Testis (tissue), 2 donors: ENCODE measurements at regions not wholly inside any gene's neighbourhood (a gene's known extent, or its start where the extent isn't known, plus 50 kb on each side); places are given as distances from the start of the nearest gene placed in this dataset.
"Not testable (repeated sequence)": the region's sequence is repeated elsewhere in the genome, so short reads cannot be mapped to it uniquely, and the experiment has no call there.

Experiments used
- POLR2A ChIP-seq: fragments of 450-650 bp; IDR thresholded peaks from one replicate; pipeline ENCODE4 v1.6.1; 2017; ENCODE audit warnings: antibody characterized with exemption, mild to moderate bottlenecking, moderate library complexity
- TF ChIP-seq, protein P1 (sequence below), 3 experiments: fragments of 450-650 bp in 2 of 3; fragments of 200-600 bp in 1 of 3; sonication (generic) in 1 of 3; IDR thresholded peaks; one replicate each; pipeline ENCODE4 v1.5.1; 2016 to 2019; ENCODE audit warnings: antibody characterized with exemption in 3 of 3, mild to moderate bottlenecking in 2 of 3, moderate library complexity in 1 of 3

DNA sequence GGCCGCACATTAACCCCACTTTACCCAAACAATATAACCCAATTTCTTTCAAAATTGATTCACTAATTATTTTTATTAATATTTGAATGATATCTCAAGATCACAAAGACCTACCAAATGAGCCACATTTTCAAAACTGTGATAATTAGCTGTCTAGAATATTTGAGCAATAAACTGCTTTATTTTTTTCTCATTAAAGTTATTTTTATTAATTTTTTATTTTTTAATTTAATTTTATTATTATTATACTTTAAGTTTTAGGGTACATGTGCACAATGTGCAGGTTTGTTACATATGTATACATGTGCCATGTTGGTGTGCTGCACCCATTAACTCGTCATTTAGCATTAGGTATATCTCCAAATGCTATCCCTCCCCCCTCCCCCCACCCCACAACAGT, 489.8 kb upstream of the TECRL start:
- TF ChIP-seq, protein P1, sequence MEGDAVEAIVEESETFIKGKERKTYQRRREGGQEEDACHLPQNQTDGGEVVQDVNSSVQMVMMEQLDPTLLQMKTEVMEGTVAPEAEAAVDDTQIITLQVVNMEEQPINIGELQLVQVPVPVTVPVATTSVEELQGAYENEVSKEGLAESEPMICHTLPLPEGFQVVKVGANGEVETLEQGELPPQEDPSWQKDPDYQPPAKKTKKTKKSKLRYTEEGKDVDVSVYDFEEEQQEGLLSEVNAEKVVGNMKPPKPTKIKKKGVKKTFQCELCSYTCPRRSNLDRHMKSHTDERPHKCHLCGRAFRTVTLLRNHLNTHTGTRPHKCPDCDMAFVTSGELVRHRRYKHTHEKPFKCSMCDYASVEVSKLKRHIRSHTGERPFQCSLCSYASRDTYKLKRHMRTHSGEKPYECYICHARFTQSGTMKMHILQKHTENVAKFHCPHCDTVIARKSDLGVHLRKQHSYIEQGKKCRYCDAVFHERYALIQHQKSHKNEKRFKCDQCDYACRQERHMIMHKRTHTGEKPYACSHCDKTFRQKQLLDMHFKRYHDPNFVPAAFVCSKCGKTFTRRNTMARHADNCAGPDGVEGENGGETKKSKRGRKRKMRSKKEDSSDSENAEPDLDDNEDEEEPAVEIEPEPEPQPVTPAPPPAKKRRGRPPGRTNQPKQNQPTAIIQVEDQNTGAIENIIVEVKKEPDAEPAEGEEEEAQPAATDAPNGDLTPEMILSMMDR (IDR thresholded peaks at IDR 0.05) = not testable (repeated sequence)
- not testable (repeated sequence) for TF ChIP-seq POLR2A
